Activated CD4-positive, CD25-positive, alpha-beta regulatory T cell treated with anti-CD3 and anti-CD28 coated beads, Interleukin-2, amount 50 U/mL, for 24 hours (primary cell): ENCODE measurements at regions not wholly inside any gene's neighbourhood (a gene's known extent, or its start where the extent isn't known, plus 50 kb on each side); places are given as distances from the start of the nearest gene placed in this dataset.
"Not testable (repeated sequence)": the region's sequence is repeated elsewhere in the genome, so short reads cannot be mapped to it uniquely, and the experiment has no call there.

Experiments used
- ATAC-seq, 2 donors: fragments of 150-1000 bp; cut with Tn5 transposase; one replicate each; pipeline ENCODE4 v1.10.0; 2021; ENCODE audit warnings: mild to moderate bottlenecking in 1 of 2, moderate library complexity in 1 of 2

DNA sequence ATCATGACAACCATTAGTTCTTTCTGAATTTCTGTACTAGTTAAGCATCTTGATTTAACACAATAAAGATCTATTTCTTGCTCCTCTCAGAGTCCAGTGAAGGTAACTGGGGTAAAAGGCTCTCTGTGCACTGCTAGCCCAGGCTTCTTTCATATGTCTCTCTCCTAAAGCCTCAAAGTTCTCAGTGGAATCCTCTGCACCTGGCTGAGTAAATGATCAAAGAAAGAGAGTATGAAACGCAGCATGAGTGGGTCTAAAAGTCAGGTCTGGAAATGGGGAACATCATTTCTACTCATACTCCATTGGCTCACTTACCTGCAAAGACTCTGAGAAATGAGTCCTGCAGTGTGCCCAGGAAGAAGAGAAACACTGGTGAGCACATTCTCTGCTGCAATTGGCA lies 418.5 kb downstream of the PTPRC start:
- no peak for ATAC-seq

GRCh38 chr1:199058281-199058680 lies 419.4 kb downstream of the PTPRC start:
- ATAC-seq: no peak

DNA sequence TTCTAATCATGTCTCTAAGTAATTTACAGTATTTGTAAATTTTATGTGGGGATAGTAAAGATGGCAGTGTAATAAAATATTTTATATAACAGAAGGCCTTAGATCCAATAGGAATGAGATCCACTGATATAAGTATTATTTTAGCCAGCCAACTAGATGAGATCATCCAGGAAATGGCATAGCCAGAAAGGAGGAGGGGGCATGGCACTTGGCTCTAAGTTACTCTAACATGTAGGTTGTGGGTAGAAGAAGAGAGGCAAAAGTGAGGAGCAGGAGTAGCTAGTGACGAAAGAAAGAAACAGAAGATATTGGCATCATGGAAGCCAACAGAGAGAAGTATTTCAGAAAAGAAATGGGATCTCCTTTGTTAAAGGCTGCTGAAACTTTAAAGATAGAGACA lies 426.1 kb downstream of the PTPRC start:
- ATAC-seq: no peak

DNA sequence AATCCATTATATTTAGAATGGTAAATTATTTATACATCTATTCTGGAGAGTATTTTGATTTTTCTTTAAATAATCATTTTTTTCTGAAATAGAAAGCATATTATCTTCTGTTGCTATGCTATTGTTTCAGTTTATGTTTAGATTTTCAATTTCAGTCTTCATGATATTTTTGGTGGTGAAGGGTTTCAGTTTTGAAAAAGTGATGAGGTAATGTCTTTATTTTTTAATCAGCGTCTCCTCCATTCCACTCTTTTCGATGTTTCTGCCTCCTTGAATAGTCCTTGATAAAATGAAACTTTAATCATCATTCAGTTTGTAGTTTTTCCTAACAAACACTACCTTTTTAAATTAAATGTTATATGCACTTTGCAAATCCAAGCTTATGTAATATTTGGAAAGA lies 428.6 kb downstream of the PTPRC start:
- no peak for ATAC-seq

DNA sequence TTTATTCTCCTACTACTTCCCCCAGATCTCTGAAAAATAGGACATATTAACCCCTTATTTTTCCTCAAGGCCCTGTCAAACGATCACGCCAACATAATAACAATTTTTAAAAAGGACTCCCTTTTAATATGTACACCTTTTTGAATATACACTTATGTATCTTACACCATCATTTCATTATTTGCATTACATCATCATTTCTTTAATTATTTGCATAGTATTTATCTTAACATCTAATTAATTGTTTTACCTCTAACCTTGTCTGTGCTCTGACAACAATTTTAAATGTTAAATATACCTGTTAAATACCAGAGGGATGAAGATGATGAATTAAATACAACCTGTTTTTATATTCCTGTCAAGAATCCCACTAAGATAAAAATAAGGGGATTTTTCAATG lies 432.2 kb downstream of the PTPRC start:
- ATAC-seq: no peak

DNA sequence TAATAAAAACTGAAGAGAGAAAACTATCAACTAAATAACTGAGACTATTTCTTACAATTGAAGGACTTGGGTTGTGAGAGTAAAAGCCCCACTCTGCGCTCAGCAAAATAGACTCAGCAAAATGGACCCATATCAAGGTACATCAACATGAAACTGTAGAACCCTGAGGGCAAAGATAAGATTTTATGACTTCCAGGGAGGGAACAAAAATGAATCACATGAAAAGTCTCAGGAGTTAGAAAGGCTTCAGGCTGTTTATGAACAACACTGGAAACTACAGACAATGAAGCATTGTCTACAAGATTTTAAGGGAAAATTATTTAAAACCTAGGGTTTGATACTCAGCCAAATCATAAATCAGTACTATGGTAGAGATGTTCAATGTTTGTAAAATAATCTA lies 434.3 kb downstream of the PTPRC start:
- no peak for ATAC-seq

DNA sequence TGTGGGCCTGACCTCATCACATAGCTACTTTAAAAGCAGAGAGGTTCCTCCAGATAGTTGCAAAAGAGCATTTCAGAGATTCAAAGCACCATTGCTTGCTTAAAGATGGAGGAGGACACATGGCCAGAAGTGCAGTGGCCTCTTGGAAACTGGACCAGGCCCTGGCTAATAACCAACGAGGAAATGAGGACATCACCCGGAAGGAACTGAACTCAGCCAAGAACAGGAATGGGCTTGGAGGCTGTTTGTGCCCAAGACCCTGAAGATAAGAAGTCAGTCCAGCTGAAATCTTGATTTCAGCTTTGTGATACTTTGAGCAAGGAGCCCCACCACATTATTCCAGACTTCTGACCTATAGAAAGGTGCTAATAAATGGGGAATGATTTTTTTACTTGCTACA lies 437.0 kb downstream of the PTPRC start:
- ATAC-seq: no peak

DNA sequence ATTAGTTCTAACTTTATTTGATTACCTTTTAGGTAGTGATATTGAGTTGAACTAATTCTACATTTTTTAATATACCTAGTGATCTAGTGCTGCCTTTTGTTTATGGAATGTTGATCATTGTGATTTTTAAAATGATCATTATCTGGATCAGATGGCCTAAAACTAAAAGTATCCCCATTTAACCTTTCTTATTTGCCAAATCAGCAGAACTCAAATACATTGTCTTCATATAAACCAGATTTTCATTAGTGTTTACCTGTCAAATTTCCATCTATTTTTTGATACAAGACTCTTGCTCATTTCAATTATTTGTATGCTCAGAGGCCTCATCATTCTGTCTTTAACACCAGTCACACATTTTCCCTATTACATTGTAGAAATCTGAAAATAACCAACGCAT lies 441.2 kb downstream of the PTPRC start:
- ATAC-seq: no peak

- peak in 1 of 2 donors; percentile 13 for ATAC-seq
Measured at GRCh38 chr1:199081739-199082138, 442.9 kb downstream of the PTPRC start.

- ATAC-seq: no peak
Measured at GRCh38 chr1:199082778-199083389, 444.0 kb downstream of the PTPRC start.

- no peak for ATAC-seq
Measured at GRCh38 chr1:199083680-199084079, 444.8 kb downstream of the PTPRC start.

DNA sequence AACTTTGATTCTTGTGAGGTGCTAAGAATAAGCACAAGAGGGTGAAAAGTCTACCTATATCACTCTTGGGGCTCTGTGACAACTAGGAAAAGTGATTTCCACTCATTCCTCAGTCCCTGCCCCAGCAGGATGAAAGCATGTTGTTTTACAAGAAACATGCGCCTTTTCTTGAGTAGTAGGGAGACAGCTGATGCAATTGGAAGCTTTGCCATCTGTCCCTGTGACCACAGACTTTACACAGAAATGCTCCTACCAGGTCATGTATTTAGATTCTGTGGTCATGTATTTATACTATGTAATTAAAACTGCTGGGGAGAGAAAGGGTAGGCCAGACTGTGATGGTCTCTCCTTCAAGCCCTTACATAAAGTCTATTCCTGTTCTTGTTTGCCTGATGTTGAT lies 445.5 kb downstream of the PTPRC start:
- no peak for ATAC-seq

DNA sequence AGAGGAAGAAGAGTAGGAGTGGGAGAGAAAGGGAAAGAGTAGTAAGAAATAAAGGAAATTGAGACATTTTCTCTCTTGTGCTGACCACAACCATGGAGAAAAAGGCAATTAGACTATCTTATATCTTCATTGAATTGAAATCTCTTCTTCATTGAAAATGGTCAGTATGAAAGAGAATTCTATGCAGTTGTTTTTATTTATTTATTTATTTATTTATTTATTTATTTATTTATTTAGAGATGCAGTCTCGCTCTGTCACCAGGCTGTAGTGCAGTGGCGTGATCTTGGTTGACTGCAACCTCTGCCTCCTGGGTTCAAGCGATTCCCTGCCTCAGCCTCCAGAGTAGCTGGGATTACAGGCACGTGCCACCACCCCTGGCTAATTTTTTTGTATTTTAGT lies 447.1 kb downstream of the PTPRC start:
- ATAC-seq: no peak

DNA sequence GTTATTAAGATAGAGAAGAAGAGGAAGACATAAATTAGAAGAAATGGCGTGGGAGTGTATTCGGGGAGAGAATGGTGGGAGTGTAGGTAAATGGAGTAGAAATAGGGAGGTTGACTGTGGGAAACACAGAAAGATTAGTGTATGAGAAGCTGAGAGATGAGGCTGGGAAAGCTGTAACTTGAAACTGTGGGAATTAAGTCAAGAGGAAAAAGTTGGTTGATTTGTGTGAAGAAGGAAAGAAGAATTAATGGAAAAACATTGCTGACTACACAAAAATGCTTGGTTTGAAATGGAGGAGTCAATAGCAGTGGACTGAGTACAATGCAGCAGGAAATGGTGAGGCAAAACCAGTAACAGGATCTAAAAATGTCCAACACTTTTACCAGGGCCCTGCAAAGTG lies 448.3 kb downstream of the PTPRC start:
- ATAC-seq: no peak

GRCh38 chr1:199089393-199090122 lies 450.7 kb downstream of the PTPRC start:
- ATAC-seq: peak; percentile 91 to 92

DNA sequence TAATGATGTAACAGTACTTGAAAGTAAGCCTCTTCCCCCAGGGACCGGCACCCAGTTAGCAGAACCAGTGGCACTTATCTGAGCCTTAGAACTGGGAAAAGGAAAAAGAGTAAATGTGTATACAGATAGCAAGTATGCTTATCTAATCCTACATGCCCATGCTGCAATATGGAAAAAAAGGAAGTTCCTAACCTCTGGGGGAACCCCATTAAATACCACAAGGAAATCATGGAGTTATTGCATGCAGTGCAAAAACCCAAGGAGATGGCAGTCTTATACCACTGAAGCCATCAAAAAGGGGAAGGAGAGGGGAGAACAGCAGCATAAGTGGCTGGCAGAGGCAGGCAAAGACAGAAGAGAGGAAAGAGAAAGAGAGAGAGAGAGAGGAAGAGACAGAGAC lies 456.8 kb downstream of the PTPRC start:
- not testable (repeated sequence) for ATAC-seq

GRCh38 chr1:199096591-199096990 lies 457.8 kb downstream of the PTPRC start:
- ATAC-seq: no peak

- ATAC-seq: no peak
Measured at GRCh38 chr1:199098468-199098867, 459.6 kb downstream of the PTPRC start.

GRCh38 chr1:199101139-199101538 lies 462.3 kb downstream of the PTPRC start:
- no peak for ATAC-seq

GRCh38 chr1:199101635-199102034 lies 462.8 kb downstream of the PTPRC start:
- no peak for ATAC-seq

DNA sequence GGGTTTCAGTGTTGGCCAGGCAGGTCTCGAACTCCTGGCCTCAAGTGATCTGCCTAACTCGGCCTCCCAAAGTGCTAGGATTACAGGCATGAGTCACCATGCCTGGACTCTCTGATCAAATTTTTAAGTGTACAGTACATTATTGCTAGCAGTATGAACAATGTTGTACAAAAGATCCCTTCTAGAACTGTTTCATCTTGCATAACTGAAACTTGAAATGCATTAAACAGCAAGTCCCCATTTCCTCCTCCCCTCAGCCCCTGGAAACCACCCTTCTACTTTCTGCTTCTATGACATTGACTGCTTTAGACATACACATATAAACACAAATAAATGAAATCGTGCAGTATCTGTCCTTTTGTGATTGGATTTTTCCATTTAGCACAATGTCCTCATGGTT lies 463.4 kb downstream of the PTPRC start:
- peak; percentile 30 to 56 for ATAC-seq

- ATAC-seq: no peak
Measured at GRCh38 chr1:199109160-199109559, 470.3 kb downstream of the PTPRC start.

DNA sequence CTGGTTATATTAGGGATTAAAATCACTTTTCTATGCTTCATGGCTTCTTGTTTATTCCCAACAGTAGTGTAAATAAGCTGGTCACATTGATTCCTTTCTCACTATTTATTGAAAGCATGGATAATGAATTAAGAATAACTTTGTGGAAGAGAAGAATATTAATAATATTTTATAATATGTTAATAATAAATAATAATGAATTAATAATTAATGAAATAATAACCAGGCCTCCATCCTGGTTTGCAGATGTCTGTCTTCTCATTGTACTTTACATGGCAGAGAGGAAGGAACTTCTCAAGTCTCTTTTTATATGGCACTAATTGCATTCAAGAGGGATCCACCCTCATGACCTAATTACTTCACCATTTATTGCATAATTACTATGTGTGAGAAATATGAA lies 473.5 kb downstream of the PTPRC start:
- no peak for ATAC-seq

GRCh38 chr1:199113265-199113869 lies 474.5 kb downstream of the PTPRC start:
- no peak for ATAC-seq
